OCI-LY7 (cell line): ENCODE measurements at regions not wholly inside any gene's neighbourhood (a gene's known extent, or its start where the extent isn't known, plus 50 kb on each side); places are given as distances from the start of the nearest gene placed in this dataset.

Experiments
- EZH2phosphoT487 ChIP-seq: fragments of 200-600 bp; sonication (generic); IDR thresholded peaks from 2 replicates; pipeline ENCODE4 v1.6.1; 2018; ENCODE audit warnings: low read depth, borderline replicate concordance, mild to moderate bottlenecking, mixed run types, antibody characterized with exemption, low read length, moderate library complexity, mixed read lengths
- TF ChIP-seq, protein P1 (sequence below): fragments of 200-600 bp; sonication (generic); conservative IDR thresholded peaks from 2 replicates; pipeline ENCODE4 v1.5.1; 2014; ENCODE audit warnings: mild to moderate bottlenecking, antibody characterized with exemption, low read length, moderate library complexity, mixed read lengths

DNA sequence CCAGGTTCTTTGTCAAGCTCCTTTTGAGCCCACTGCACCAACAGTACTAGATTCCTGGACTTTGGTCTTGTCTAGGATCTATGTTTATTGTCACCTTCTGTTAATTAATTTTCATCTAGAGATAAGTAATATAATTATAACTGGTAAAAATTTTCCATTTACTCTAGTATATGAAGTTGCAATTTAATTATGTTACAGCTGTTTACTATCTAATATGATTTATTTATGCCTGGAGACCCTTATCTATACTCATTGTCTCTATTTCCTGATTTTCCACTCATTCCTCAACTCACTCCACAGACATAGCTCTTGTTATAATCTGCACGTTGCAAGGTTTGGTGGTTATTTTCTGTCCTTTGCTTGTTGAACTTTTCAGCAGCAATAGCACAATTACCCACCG is 63.2 kb upstream of the PHF14 start:
- TF ChIP-seq, protein P1, sequence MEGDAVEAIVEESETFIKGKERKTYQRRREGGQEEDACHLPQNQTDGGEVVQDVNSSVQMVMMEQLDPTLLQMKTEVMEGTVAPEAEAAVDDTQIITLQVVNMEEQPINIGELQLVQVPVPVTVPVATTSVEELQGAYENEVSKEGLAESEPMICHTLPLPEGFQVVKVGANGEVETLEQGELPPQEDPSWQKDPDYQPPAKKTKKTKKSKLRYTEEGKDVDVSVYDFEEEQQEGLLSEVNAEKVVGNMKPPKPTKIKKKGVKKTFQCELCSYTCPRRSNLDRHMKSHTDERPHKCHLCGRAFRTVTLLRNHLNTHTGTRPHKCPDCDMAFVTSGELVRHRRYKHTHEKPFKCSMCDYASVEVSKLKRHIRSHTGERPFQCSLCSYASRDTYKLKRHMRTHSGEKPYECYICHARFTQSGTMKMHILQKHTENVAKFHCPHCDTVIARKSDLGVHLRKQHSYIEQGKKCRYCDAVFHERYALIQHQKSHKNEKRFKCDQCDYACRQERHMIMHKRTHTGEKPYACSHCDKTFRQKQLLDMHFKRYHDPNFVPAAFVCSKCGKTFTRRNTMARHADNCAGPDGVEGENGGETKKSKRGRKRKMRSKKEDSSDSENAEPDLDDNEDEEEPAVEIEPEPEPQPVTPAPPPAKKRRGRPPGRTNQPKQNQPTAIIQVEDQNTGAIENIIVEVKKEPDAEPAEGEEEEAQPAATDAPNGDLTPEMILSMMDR = no peak
- no peak for TF ChIP-seq EZH2phosphoT487
